Activated T-cell treated with anti-CD3 and anti-CD28 coated beads for 4 hours (primary cell): ENCODE measurements at regions not wholly inside any gene's neighbourhood (a gene's known extent, or its start where the extent isn't known, plus 50 kb on each side); places are given as distances from the start of the nearest gene placed in this dataset.
"Not testable (repeated sequence)": the region's sequence is repeated elsewhere in the genome, so short reads cannot be mapped to it uniquely, and the experiment has no call there.

Experiments
- DNase-seq: peaks from one replicate; pipeline ENCODE4 v3.0.0-alpha.2; 2020

DNA sequence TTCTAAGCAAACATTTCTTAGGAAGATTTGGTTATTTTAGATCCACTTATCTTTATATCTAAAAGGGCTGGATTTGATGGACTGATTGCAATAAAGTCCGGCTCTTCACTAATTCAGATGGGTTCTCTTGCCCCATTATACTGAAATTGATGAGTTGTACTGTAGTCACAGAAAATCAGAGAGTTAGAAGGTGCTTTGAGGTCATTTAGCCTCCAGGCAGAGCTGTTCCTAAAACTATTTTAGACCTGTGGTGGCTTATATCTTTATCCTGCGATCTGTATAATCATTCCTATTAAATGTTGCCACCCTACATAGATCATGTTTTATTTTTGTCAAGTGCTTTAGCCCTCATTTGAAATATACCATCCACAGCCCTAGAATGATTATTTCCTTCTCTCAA, 61.3 kb upstream of the ATXN1 start:
- DNase-seq = no peak

DNA sequence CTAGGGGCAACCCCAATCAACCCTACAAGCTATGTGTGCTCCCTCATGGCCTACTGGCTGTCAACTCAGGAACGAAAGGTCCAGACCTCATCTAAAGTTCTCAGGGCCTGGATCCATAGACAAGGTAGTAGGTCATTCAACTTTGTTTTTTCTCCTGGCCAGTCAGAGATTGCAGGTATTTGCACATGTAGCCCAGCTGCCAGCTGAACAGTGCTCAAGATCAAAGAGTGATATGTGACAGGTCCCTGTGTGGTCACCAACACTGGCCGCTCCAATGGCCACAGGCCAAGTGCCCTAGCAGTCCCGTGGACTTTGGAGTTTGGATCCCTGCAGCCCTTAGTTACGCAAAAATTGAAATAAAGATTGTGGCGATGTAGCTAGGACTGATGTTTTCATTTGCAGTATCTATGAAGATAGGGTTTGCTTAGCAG, 60.6 kb upstream of the ATXN1 start:
- no peak for DNase-seq

DNA sequence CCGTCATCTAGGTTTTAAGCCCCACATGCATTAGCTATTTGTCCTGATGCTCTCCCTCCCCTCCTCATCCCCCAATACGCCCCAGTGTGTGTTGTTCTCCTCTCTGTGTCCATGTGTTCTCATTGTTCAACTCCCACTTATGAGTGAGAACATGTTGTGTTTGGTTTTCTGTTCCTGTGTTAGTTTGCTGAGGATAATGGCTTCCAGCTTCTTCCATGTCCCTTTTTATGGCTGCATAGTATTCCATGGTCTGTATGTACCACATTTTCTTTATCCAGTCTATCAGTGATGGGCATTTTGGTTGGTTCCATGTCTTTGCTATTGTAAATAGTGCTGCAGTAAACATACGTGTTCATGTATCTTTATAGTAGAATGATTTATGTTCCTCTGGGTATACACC, 59.0 kb upstream of the ATXN1 start:
- not testable (repeated sequence) for DNase-seq

DNA sequence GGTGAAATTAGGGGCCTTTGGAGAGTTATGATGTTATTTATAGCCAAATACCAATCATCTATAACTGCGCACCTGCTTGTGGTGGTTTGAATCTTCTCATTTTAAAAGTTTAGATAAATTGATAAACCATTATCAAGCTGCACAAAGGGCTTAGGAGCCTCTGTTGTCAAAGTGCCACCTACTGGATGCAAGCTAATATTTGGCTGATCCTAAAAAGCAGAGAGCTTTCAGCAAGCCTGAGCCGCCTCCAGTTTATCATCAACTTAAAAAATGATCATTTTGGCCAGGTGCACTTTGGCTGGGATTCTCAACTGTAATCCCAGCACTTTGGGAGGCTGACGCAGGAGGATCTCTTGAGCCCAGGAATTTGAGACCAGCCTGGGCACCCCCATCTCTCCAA, 58.5 kb upstream of the ATXN1 start:
- DNase-seq = no peak

DNA sequence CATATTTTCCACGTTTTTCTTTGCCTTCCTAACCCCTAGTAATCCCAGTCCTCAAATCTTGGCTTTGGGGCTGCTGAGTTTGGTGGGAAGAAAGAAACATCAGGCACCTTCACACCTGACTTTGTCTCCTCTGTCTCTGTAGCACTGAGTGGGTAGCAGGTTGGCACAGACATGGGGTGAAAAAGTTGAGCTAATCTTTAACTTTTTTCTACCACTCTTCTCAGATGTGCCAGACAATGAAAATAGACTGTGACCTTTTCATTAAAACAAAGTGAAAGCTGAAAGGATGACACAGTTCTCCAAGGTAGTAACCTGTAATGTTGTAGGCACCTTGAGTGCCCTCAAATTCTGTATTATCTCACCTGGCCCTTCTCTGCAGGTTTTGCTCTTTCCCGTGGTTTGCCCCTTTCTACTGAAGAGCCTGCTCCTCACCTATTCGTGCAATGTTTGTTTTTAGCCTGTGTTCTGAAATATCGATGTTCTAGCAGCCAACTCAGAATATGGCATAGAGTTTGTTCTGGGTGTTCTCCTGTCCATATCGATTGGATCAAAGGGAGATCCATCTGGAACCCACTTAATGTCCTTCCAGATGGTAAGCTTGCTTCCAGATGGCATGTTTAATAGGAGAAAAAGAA, 57.8 kb upstream of the ATXN1 start:
- no peak for DNase-seq

DNA sequence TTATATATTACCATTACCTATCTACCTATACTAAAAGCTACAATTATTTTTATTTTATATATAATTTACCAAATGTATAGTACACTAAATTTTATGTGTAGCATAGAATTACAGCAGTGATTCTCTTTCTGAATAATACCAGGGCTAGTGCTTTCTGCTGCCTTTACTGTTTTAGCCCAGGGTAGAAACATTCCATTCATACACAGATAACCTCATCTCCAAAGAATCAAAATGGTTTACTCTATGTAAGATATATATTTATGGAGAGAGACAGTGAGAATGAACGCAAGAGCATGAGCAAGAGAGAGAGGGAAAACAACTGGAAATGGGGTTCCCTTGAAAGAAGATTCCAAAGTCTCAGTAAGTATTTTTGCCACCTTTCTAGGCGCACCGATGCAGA, 56.3 kb upstream of the ATXN1 start:
- no peak for DNase-seq

DNA sequence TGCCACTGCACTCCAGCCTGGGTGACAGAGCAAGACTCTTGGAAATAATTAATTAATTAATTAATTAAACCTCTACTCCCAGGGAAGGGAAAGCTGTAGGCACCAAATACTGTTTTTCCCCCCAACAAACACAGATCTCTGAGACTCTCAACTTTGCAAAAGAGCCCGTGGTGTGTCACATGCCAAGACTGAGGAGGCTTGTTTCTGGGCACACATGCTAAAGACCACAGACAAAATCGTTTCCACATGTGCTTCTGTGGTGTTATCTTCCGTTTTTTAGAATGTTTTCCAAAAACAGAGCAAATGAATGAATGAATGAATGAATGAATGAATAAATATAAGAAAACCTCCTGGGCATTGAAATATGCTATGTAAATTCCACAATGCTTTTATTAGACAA, 55.6 kb upstream of the ATXN1 start:
- DNase-seq = no peak

DNA sequence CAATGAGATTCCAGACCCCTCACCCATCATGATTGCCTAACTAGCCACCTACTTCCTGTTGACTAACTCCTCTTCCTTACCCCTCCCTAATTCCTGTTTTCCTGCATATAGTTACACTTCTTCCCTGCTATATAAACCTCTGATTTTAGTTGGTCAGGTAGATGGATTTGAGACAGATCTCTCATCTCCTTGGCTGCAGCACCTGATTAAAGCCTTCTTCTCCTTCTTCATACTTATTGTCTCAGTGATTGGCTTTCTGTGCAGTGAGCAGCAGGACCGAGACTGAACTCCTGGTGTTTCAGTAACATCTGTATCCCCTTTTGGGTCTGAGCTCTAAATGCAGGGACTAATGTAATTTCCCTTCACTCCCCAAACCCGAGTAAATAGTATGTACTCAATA, 51.7 kb upstream of the ATXN1 start:
- no peak for DNase-seq

DNA sequence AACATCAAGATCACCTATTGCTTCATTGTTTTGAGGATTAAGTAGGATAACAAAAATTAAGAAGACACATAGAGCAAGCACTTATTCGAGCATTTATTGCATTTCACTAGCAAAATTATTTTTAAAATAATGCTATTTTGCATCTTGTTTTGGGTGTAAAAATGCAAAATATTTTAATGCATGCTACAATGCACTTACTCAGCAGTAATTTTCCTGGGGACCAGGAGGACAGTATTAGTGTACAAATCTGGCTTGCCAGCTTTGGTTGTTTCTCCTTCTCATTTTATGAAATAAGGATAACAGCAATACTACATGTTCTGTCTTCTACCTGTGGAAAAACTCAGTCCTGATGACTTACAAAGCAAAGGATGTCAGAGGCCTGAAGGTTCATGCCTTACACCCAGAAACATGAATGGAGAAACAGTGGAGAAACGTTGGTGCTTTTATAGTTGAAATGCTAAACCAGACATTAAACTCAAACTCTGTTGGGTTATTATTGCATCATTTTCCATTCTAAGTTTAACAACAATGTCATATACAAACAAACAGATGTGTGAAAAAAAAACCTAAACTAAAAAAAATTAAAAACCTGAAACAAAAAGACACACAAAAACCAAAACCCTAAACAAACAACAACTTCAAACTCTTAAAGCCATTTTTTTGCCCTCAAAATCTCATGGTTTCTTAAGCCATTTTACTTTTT, 50.2 kb upstream of the ATXN1 start:
- DNase-seq = no peak
